Pancreas (tissue), 10 donors: ENCODE measurements at regions not wholly inside any gene's neighbourhood (a gene's known extent, or its start where the extent isn't known, plus 50 kb on each side); places are given as distances from the start of the nearest gene placed in this dataset.
A peak's percentile ranks its signal among the peaks of the same experiment; 100 is the strongest.
"Not testable (repeated sequence)": the region's sequence is repeated elsewhere in the genome, so short reads cannot be mapped to it uniquely, and the experiment has no call there.

Experiments
- ATAC-seq, 4 donors: fragments of 200-7000 bp; cut with Tn5 transposase; one replicate each; pipeline versions ENCODE4 v1.8.0 to v1.9.1; 2020; ENCODE audit warnings: mild to moderate bottlenecking in 4 of 4, moderate library complexity in 4 of 4
- DNase-seq, 6 donors: peaks; one replicate each; pipeline ENCODE4 v3.0.0-alpha.2; 2020
- FAIRE-seq: peaks from 2 replicates; lab custom pipeline; 2012; peaks lifted over from hg19 to GRCh38; lab: Jason Lieb, UNC
- H3K27ac ChIP-seq, 4 donors: fragments of 200-600 bp; sonication (generic); 1 replicate in 3 of 4; 2 replicates in 1 of 4; pipeline versions ENCODE4 v1.5.0 to v1.8.0; 2020
- H3K27me3 ChIP-seq, 4 donors: fragments of 200-600 bp; one replicate each; pipeline ENCODE4 v1.8.0; 2021
- H3K36me3 ChIP-seq, 3 donors: fragments of 200-600 bp; sonication (generic) in 1 of 3; one replicate each; pipeline versions ENCODE4 v1.5.0 to v1.8.0; 2020 to 2021
- H3K4me1 ChIP-seq, 3 donors: fragments of 200-600 bp; one replicate each; pipeline ENCODE4 v1.8.0; 2021
- H3K4me3 ChIP-seq, 4 donors: fragments of 200-600 bp; sonication (generic) in 2 of 4; one replicate each; pipeline versions ENCODE4 v1.5.0 to v1.8.0; 2020 to 2021
- H3K9me3 ChIP-seq, 4 donors: fragments of 200-600 bp; one replicate each; pipeline ENCODE4 v1.8.0; 2021
- WGBS, 2 donors: extraction: QIAGEN DNeasy Blood & Tissue Kit; methylation state at CpG; one replicate each; pipeline ENCODE4 v1.1.7; 2013; 5-methylcytosine and 5-hydroxymethylcytosine counted together
- intact Hi-C, 3 donors: fragments of 100-400 bp; cut with DNase I; formaldehyde crosslinking; loops; one replicate each; pipeline versions ENCODE4 v1.11.1 to v1.14.2; 2022
- TF ChIP-seq, protein P1 (sequence below), 4 donors: fragments of 200-600 bp; sonication (generic) in 3 of 4; IDR thresholded peaks; one replicate each; pipeline versions ENCODE4 v1.5.0 to v1.8.0; 2021; ENCODE audit warnings: antibody characterized with exemption in 4 of 4
- donor health status: healthy with polysubstance abuse.
- donor health status: DM: no; HTN: no; CAD: no; lungs with moderate emphysema.
- donor health status: DM: no; HTN: no; CAD: no.
- donor health status: control.
- donor health status: control.
- donor health status: Bipolar disorder and iron deficiency.
- donor health status: DM: yes; HTN: yes; CAD: no.
- donor health status: DM: no; HTN: no; CAD: no.
- donor health status: DM: no; HTN: no; CAD: no.
- donor health status: DM: yes; HTN: yes; CAD: no.

DNA sequence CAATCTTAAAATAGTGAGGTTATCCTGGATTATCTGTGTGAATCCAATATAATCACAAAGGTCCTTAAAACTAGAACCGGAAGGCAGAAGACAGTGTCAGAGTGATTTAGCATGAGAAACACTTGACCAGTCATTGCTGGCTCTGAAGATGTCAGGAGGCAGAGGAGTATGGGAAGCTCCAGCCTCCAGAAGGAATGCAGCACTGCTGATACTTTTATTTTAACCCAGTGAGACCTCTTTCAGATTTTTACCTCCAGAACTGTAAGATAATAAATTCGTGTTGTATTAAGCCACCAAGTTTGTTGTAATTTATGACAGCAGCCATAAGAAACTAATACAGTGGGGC is 134.4 kb upstream of the ZC3H12C start:
- H3K4me1 ChIP-seq = no peaks in the 10 kb centered on the region
- TF ChIP-seq, protein P1, sequence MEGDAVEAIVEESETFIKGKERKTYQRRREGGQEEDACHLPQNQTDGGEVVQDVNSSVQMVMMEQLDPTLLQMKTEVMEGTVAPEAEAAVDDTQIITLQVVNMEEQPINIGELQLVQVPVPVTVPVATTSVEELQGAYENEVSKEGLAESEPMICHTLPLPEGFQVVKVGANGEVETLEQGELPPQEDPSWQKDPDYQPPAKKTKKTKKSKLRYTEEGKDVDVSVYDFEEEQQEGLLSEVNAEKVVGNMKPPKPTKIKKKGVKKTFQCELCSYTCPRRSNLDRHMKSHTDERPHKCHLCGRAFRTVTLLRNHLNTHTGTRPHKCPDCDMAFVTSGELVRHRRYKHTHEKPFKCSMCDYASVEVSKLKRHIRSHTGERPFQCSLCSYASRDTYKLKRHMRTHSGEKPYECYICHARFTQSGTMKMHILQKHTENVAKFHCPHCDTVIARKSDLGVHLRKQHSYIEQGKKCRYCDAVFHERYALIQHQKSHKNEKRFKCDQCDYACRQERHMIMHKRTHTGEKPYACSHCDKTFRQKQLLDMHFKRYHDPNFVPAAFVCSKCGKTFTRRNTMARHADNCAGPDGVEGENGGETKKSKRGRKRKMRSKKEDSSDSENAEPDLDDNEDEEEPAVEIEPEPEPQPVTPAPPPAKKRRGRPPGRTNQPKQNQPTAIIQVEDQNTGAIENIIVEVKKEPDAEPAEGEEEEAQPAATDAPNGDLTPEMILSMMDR (IDR thresholded peaks at IDR 0.05) = no peak
- ATAC-seq = no peak
- H3K4me3 ChIP-seq = no peak overlapping the region
- H3K9me3 ChIP-seq = no peaks in the 10 kb centered on the region
- no peak overlapping the region for H3K27ac ChIP-seq
- H3K27me3 ChIP-seq = no peaks in the 10 kb centered on the region
- FAIRE-seq = no peak
- intact Hi-C loops = no loop called here
- 69 to 74% methylated on average over 2 of the region's 2 CpGs for WGBS, 2 donors
- H3K36me3 ChIP-seq = no peaks in the 10 kb centered on the region
- DNase-seq = no peak

- ATAC-seq = peak; percentile 97 to 99 (median 98)
- intact Hi-C loops = no loop called here
- TF ChIP-seq, protein P1 (IDR thresholded peaks at IDR 0.05) = no peak
- Histone ChIP-seq H3K36me3 (no peaks in the 10 kb centered on the region), H3K4me1 (no peaks in the 10 kb centered on the region), H3K9me3 (no peaks in the 10 kb centered on the region), H3K27ac (peak overlapping the region in 1 of 4 donors; percentile 1), H3K4me3 (no peak overlapping the region), H3K27me3 (no peaks in the 10 kb centered on the region)
- FAIRE-seq = no peak
- DNase-seq = peak; percentile 68 to 87 (median 78)
- 10 to 12% methylated on average over 2 of the region's 2 CpGs for WGBS, 2 donors
Observed at GRCh38 chr11:109960831-109961230, 132.4 kb upstream of the ZC3H12C start.

DNA sequence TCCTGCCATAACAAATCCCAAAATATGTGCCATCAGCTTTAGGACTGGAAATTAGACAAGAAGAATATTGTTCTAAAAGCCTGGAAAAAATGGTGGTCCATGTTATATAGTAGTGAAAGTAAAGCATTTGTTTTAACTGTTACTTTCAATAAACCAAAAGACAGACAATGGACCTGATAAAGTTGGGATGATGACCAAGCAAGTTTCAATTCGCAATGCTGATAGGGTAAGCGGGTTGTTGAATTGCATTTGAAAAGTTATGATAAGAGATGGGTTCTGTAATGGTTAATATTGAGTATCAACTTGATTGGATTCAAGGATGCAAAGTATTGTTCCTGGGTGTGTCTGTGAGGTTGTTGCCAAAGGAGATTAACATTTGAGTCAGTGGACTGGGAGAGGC is 131.9 kb upstream of the ZC3H12C start:
- no peaks in the 10 kb centered on the region for H3K4me1 ChIP-seq
- no peaks in the 10 kb centered on the region for H3K9me3 ChIP-seq
- no peak overlapping the region for H3K4me3 ChIP-seq
- DNase-seq = no peak
- FAIRE-seq = no peak
- intact Hi-C loops = no loop called here
- TF ChIP-seq, protein P1 (IDR thresholded peaks at IDR 0.05) = no peak
- no peak overlapping the region for H3K27ac ChIP-seq
- no peaks in the 10 kb centered on the region for H3K36me3 ChIP-seq
- H3K27me3 ChIP-seq = no peaks in the 10 kb centered on the region
- WGBS, 2 donors = 88 to 97% methylated on average over 2 of the region's 2 CpGs
- ATAC-seq = no peak

DNA sequence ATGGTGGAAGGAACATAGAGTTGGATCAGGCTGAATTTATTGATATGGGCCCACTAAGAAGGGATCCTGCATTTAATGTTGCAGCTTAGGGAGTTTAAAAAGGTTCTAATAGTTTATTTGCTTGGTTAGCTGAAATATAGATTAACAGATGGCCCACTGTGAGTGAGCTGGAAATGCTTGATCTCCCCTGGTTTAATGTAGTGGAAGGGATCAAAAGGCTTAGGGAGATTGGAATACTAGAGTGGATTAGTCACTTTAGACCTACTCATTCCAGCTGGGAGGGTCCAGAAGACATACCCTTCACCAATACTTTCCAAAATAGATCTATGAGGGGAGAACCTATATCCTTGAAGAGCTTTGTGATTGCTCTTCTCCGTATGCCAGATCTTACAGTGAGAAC is 130.1 kb upstream of the ZC3H12C start:
- DNase-seq (no peak), ATAC-seq (no peak), FAIRE-seq (no peak)
- WGBS, 2 donors = 89 to 97% methylated on average over 1 of the region's 1 CpG
- TF ChIP-seq, protein P1 (IDR thresholded peaks at IDR 0.05) = no peak
- Histone ChIP-seq H3K4me3 (no peak overlapping the region), H3K4me1 (no peaks in the 10 kb centered on the region), H3K27ac (no peak overlapping the region), H3K27me3 (no peaks in the 10 kb centered on the region), H3K36me3 (no peaks in the 10 kb centered on the region), H3K9me3 (no peaks in the 10 kb centered on the region)
- intact Hi-C loops = no loop called here

GRCh38 chr11:109964487-109964886 is 128.7 kb upstream of the ZC3H12C start:
- H3K4me3 ChIP-seq = no peak overlapping the region
- H3K9me3 ChIP-seq = no peaks in the 10 kb centered on the region
- ATAC-seq (no peak), DNase-seq (no peak), FAIRE-seq (no peak)
- WGBS, 2 donors = 95 to 98% methylated on average over 2 of the region's 2 CpGs
- H3K27ac ChIP-seq = no peak overlapping the region
- H3K27me3 ChIP-seq = no peaks in the 10 kb centered on the region
- H3K36me3 ChIP-seq = no peaks in the 10 kb centered on the region
- no peaks in the 10 kb centered on the region for H3K4me1 ChIP-seq
- intact Hi-C loops = no loop called here
- TF ChIP-seq, protein P1 (IDR thresholded peaks at IDR 0.05) = no peak

- DNase-seq, H3K36me3 ChIP-seq, ATAC-seq, H3K27ac ChIP-seq, H3K9me3 ChIP-seq, H3K4me3 ChIP-seq, FAIRE-seq, H3K4me1 ChIP-seq, H3K27me3 ChIP-seq, intact Hi-C loops: not testable (repeated sequence)
- WGBS, 2 donors = 97 to 100% methylated on average over 1 of the region's 1 CpG
Observed at GRCh38 chr11:109965445-109965844, 127.7 kb upstream of the ZC3H12C start.

- WGBS, 2 donors = 74 to 91% methylated on average over 2 of the region's 2 CpGs
- H3K9me3 ChIP-seq, DNase-seq, H3K27ac ChIP-seq, FAIRE-seq, H3K4me3 ChIP-seq, H3K36me3 ChIP-seq, ATAC-seq, H3K27me3 ChIP-seq, intact Hi-C loops, H3K4me1 ChIP-seq: not testable (repeated sequence)
Observed at GRCh38 chr11:109965926-109966325, 127.3 kb upstream of the ZC3H12C start.

- H3K9me3 ChIP-seq, H3K36me3 ChIP-seq, H3K4me3 ChIP-seq, DNase-seq, H3K27ac ChIP-seq, H3K27me3 ChIP-seq, intact Hi-C loops, ATAC-seq, H3K4me1 ChIP-seq: not testable (repeated sequence)
- peak; percentile 23 for FAIRE-seq
- WGBS, 2 donors = 88 to 90% methylated on average over 1 of the region's 1 CpG
Observed at GRCh38 chr11:109967136-109967535, 126.1 kb upstream of the ZC3H12C start.
